GM18867 (cell line): ENCODE measurements at regions not wholly inside any gene's neighbourhood (a gene's known extent, or its start where the extent isn't known, plus 50 kb on each side); places are given as distances from the start of the nearest gene placed in this dataset.
"Not testable (repeated sequence)": the region's sequence is repeated elsewhere in the genome, so short reads cannot be mapped to it uniquely, and the experiment has no call there.

Experiments used
- ATAC-seq: cut with Tn5 transposase; IDR thresholded peaks from one replicate; pipeline ENCODE4 v1.9.1; 2021; ENCODE audit warnings: mild to moderate bottlenecking, moderate library complexity; ENCODE audit not compliant: unreplicated experiment

GRCh38 chr12:54799966-54800365 is 54.4 kb upstream of the MUCL1 start:
- ATAC-seq = not testable (repeated sequence)

DNA sequence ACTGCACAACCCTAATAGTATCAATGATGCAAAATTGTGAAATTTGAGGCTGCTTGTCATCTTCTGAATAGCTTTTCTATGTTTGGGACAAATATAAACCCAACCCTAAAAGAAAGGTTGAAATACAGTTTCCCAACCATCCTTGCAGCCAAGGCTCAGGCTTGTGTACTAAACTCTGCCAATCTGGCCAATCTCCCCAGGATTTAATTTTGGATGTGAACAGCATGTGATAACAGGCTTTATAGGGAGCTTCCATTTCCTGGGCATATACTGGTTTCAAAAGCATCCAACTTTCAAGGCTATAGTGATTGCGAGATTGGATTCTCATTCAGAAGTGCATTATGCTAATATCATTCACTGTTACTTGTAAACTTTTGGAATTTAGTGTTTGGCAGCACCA is 55.7 kb upstream of the MUCL1 start:
- ATAC-seq = no peak

- no peak for ATAC-seq
These were observed 57.3 kb upstream of the MUCL1 start for GRCh38 chr12:54796991-54797390.

DNA sequence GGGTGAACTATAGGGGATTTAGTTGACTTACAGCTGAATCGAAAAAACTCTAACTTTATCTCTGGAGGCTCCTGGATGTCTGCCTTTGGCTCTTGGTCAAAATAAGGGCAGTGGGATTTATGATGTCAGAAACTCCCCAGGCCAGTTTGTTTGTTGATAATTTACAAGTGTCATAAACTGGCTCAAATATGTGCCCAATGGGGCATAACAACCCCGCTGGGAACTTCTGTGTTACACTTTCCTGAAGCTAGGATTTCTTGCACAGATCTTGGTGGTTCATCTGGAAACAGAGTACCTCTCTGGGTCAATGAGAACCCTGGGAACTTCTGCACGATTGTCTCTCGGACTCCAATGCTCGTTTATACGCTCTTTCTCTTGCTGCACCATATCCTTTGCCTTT is 58.7 kb upstream of the MUCL1 start:
- ATAC-seq = no peak

DNA sequence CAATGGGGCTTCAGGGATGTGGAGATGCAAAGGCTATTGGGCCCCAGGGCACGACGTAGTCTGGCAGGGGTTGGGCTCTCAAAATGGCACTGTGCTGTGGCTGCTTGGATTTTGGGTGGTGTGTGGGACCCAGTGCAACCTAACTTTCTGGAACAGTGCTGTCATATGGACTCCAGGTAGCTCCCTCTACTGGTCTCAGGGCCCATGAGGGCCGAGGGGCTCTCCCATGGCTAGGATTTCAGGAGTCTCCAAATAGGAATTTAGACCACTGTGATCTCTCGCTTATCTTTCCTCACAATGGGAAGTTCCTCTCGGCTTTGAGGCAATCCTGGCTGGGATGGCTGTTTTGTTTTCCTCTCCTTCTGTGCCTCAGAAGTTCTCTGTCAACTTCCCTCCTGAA is 68.2 kb upstream of the MUCL1 start:
- ATAC-seq = no peak

DNA sequence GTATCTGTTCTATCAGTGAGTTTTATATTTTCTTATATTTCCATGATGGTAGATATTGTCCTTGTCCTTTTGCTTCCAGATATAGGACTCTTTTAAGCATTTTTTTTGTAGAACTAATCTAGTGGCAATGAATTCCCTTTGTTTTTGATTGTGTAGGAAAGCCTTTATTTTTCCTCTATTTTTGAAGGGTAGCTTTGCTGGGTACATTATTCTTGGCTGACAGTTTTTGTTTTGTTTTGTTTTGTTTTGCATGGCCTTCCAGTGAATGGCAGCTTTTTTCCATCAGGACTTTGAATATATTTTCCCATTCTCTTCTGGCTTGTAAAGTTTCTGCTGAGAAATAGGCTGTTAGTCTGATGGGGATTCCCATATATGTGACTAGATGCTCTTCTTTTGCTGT is 70.2 kb upstream of the MUCL1 start:
- ATAC-seq = no peak

DNA sequence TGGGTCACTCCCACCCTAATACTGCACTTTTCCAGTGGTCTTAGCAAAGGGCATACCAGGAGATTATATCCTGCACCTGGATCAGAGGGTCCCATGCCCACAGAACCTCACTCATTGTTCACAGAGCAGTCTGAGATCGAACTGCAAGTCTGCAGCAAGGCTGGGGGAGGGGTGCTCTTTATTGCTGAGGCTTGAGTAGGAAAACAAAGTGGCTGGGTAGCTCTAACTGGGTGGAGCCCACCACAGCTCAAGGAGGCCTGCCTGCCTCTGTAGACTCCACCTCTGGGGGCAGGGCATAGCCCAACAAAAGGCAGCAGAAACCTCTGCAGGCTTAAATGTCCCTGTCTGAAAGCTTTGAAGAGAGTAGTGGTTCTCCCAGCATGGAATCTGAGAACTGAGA is 77.3 kb upstream of the MUCL1 start:
- ATAC-seq = not testable (repeated sequence)

GRCh38 chr12:54773593-54773992 is 80.7 kb upstream of the MUCL1 start:
- no peak for ATAC-seq

DNA sequence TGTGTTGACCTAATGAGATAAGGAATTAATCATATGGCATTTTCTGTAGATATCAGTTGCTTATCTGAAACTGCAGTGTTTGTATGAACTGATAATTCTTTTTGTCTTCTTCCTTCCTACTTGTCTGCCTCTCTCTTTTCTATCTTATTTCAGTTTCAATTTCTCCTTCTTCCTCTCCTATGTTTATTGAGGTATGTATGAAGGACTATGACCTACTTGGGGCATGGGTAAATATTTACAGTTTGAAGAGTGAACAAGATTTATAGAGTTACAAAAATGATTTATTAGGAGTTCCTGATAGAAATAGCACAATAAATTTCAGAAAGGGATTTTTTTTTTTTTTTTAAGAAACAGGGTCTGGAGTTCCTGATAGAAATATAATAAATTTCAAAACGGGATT is 88.7 kb upstream of the MUCL1 start:
- no peak for ATAC-seq

- no peak for ATAC-seq
These were observed 91.9 kb upstream of the MUCL1 start for GRCh38 chr12:54762390-54762789.

DNA sequence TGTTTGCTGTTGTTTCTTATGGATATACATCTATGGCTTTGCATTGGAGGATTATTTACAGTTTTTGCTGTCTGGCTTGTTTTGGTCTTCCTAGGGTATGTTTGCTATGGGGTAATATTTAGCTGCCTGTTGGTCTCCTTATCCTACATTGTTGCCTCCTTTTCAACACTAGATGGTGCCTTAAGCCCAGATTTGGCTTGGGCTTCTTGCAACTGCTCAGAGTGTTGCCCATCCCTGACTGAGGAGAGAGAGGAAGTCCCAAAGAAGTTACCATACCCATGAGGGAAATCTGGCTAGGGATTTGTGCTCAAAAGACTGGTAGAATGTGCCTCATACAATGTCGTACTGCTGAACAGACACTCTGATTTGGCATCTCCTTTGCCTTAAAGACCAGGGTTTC is 94.6 kb upstream of the MUCL1 start:
- ATAC-seq = peak; percentile 48

- ATAC-seq = no peak
These were observed 102.8 kb upstream of the MUCL1 start for GRCh38 chr12:54751493-54751892.

DNA sequence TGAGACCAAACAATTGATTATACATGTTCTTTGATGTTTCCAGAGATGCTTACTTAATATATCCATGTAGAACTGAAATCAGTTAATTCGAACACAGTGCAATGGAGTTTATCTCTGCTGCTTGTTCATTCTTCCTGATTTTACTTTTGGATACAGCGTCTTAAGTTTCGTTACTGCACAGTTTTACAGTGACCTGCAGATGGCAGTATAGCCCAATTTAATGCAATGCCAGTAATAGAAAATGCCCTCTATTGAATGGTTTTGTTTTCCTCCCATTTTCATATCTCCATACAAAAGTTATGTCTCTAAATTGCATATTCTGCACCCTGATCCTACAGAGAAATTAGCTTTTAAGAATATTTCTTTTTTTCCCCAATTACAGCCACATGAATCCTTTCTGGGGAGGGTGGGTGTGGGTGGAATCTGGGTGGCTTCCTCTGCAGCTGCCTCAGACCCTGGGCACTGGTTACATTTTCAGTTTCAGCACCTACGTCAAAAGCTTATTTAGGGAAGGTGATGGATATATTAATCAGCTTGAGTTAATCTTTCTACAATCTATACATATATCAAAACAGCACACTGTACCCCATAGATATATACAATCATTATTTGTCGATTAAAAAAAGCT is 101.1 kb upstream of the DCD start:
- ATAC-seq = peak; percentile 78

GRCh38 chr12:54744590-54744989 is 96.4 kb upstream of the DCD start:
- ATAC-seq = no peak

GRCh38 chr12:54740882-54741281 is 92.7 kb upstream of the DCD start:
- no peak for ATAC-seq

DNA sequence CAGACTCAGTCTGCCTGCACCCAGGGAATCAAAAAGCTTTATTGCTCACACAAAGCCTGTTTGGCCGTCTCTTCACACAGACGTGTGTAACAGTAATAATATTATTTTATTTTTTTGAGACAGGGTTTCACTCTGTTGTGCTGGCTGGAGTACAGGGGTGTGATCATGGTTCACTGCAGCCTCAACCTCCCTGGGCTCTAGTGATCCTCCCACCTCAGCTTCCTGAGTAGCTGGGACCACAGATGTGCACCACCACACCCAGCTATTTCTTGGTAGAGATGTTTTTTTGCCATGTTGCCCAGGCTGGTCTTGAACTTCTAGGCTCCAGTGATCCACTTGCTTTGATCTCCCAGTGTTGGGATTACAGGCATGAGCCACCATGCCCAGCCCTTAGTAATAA is 88.4 kb upstream of the DCD start:
- ATAC-seq = no peak

DNA sequence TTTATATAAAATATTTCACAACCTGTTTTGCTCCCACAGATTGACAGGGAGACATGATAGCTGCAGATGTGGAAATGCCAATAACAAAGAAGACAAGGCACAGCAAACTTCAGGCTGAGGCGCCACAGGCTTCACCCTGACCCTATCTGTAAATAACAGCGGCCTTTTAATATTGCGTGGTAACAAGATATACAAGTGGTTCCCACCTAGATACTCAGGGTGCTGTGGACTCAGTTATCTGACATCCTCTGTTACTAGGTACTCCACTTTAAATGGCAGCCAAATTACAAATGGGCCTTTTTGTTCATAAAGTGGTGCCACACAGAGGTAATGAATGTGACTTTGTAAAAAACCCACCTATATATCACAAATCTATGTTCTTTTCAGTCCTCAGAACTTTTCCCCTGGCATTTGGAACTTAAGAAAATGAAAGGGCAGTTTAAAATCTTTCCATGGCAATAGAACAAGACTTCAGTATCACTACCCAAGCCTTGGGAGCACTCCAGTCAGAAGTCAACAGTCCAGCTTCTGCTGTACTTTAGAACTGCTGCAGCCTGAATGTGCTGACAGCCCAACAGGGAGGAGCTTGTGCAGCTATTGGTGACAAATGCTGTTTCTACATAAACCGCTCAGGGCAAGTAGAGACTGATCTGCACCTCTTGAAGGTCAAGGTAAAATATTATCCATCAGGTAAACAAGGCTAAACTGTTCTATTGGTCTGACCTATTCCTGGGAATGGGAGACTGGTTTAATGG is 86.2 kb upstream of the DCD start:
- ATAC-seq = no peak

GRCh38 chr12:54725233-54725843 is 77.2 kb upstream of the DCD start:
- ATAC-seq = no peak

DNA sequence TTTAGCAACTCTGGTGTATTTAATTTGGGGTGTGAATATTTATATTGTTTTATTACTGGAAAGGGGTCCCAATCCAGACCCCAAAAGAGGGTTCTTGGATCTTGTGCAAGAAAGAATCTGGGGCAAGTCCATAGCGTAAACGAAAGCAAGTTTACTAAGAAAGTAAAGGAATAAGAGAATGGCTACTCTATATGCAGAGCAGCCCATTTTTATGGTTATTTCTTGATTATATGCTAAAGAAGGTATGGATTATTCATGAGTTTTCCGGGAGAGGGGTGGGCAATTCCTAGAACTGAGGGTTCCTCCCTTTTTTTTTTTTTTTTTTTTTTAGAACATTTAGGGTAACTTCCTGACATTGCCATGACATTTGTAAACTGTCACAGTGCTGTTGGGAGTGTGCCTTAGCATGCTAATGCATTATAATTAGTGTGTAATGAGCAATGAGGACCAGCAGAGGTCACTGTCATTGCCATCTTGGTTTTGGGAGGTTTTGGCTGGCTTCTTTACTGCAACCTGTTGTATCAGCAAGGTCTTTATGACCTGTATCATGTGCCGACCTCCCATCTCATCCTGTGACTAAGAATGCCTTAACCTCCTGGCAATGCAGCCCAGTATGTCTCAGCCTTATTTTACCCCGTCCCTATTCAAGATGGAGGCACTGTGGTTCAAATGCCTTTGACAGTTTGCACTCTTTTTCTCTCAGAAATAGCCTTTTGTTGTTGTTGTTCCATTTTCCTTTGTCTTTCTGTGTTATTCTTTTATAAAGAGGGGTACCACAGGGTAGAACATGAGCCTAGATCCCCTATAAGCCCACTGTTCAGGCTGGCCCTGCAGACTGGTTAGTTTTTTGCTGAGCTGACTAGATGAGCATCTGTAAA is 75.5 kb upstream of the DCD start:
- peak; percentile 71 for ATAC-seq

GRCh38 chr12:54721312-54721711 is 73.1 kb upstream of the DCD start:
- no peak for ATAC-seq

- ATAC-seq = no peak
These were observed 71.5 kb upstream of the DCD start for GRCh38 chr12:54719691-54720090.
